Transverse colon (tissue), 4 donors: ENCODE measurements at regions not wholly inside any gene's neighbourhood (a gene's known extent, or its start where the extent isn't known, plus 50 kb on each side); places are given as distances from the start of the nearest gene placed in this dataset.

Experiments used
- POLR2AphosphoS5 ChIP-seq, 3 donors: sonication (generic); formaldehyde crosslinking; IDR thresholded peaks; one replicate each; pipeline ENCODE4 v1.6.1; 2016; ENCODE audit warnings: antibody characterized with exemption in 3 of 3
- TF ChIP-seq, protein P1 (sequence below), 5 experiments: fragments of 200-600 bp in 3 of 5; fragments of 450-650 bp in 2 of 5; sonication (generic) in 3 of 5; IDR thresholded peaks; 1 replicate in 2 of 5; 2 replicates in 3 of 5; pipeline ENCODE4 v1.5.1; 2016 to 2017; ENCODE audit warnings: antibody characterized with exemption in 5 of 5, inconsistent platforms in 3 of 5, mild to moderate bottlenecking in 2 of 5, moderate library complexity in 1 of 5

DNA sequence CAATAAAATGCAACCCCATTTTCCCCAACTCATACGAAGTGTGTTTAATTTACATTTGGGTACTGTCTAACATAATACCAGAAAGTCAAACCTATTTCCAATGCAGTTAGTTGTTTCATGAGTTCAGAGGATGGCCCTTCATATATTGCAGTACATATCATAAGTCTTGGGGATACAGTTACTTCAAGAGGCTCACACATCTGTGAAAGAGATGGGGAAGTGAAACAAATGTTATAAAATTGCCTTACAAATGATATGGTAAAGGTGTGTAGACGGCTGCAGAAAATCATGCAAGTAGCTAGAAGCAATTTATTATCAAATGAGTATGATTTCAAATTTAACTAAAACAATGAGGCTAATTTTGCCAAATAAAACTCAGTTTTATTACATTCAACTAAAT, 219.0 kb upstream of the CDH12 start:
- TF ChIP-seq, protein P1, sequence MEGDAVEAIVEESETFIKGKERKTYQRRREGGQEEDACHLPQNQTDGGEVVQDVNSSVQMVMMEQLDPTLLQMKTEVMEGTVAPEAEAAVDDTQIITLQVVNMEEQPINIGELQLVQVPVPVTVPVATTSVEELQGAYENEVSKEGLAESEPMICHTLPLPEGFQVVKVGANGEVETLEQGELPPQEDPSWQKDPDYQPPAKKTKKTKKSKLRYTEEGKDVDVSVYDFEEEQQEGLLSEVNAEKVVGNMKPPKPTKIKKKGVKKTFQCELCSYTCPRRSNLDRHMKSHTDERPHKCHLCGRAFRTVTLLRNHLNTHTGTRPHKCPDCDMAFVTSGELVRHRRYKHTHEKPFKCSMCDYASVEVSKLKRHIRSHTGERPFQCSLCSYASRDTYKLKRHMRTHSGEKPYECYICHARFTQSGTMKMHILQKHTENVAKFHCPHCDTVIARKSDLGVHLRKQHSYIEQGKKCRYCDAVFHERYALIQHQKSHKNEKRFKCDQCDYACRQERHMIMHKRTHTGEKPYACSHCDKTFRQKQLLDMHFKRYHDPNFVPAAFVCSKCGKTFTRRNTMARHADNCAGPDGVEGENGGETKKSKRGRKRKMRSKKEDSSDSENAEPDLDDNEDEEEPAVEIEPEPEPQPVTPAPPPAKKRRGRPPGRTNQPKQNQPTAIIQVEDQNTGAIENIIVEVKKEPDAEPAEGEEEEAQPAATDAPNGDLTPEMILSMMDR (IDR thresholded peaks at IDR 0.05), result no peak
- TF ChIP-seq POLR2AphosphoS5 (IDR thresholded peaks at IDR 0.05), result no peak
